ENCODE measurements at regions not wholly inside any gene's neighbourhood (a gene's known extent, or its start where the extent isn't known, plus 50 kb on each side); places are given as distances from the start of the nearest gene placed in this dataset.

DNA sequence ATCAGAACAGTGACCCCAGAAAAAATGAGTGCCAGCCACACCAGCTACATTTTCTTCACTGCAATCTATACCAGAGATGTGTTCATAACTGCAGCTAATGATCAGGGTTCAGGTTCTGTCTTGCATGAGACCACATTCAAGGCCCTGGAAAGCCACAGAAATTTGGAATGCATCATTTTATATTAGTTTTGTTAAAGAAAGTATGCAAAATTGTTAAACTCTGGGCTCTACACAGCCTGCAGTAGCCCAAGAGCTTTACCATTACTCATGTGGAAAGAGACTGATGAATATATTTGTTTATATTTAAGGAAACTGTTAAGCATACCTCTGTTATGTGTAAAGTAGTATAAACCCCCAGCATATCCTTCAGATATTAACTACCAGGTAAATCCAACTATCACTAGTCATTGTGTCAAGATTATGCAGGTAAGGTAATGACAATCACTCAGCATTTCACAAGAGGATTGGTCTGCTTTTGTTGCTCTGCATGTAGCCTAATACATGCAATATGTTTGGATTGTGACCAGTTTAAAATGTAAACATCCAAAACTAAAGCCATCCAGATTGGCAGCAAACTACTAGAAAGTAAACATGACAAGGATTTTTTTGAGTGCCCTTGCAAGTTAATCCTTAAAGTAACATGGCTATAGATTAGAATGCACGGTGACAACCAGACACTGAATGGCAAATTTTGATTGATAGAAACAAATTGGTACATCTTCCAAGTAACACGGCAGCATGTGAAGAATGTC lies 429.1 kb upstream of the ARGLU1 start:
- no peak for DNase-seq (ENCODE audit: low read depth)
- TF ChIP-seq CTCF (IDR thresholded peaks at IDR 0.05; ENCODE audit: low read depth, low read length, missing control alignments) = no peak
- in situ Hi-C loops (cut with HindIII; ENCODE audit: low sequenced_read_pairs) = no loop called here
- H3K4me3 ChIP-seq (ENCODE audit: low read depth, low read length) = no peak overlapping the region

DNA sequence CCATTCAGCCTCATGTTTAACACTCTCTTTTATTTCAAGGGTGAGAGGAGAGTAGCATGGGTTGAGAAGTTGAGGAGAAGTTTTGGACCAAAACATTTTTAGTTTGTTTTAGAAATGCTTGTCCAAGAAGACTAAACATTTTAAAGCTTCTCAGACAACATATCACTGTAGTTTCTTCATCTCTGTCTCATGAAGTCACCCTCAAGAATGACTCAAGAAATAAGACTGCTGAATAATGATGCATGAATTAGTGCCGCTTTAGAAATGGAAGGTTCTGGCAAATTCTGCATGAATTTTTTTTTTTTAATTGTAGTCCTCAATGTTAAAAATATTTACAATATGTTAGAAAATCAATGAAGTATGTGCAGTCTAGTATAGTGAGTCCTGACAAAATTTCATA lies 422.7 kb upstream of the ARGLU1 start:
- no peak for TF ChIP-seq CTCF (IDR thresholded peaks at IDR 0.05; ENCODE audit: low read depth, low read length, missing control alignments)
- in situ Hi-C loops (cut with HindIII; ENCODE audit: low sequenced_read_pairs) = no loop called here
- DNase-seq (ENCODE audit: low read depth) = no peak
- H3K4me3 ChIP-seq (ENCODE audit: low read depth, low read length) = no peak overlapping the region

DNA sequence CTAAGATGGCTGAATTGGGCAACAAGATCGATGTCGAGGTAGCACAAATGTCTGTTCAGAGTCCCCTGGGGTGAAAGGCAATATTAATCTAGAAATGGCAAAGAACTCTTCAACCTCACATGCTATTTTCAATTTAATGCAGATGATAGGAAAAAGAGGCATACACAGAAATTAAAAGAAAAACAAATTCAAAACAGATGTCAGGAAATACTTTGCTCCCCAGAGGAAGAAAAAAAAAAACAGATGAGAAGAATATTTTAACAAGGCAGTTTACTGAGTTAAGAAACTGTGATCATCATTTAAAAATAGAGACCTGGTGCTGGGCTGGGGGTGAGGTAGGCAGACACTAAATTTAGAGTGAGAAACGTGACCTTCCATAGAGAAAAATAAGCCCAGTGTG lies 421.9 kb upstream of the ARGLU1 start:
- no peak for DNase-seq (ENCODE audit: low read depth)
- in situ Hi-C loops (cut with HindIII; ENCODE audit: low sequenced_read_pairs) = no loop called here
- no peak for TF ChIP-seq CTCF (IDR thresholded peaks at IDR 0.05; ENCODE audit: low read depth, low read length, missing control alignments)
- H3K4me3 ChIP-seq (ENCODE audit: low read depth, low read length) = no peak overlapping the region

DNA sequence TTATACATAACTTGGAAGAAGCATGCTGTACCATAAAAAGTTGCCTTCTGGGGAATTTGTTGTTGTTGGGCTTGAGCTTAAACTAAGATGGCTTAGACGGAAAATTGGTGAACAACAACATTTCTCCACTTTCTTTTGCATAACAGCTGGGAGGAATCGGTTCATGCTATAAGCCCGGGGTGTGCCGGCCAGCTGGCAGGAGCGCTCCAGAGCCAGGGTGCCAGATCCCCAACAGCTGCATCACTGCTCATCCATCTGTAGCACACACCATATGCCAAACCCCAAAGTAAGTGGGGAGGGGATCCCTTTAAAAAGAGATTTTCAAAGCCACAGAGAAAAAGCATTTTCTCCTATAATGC lies 419.5 kb upstream of the ARGLU1 start:
- H3K4me3 ChIP-seq (ENCODE audit: low read depth, low read length) = no peak overlapping the region
- in situ Hi-C loops (cut with HindIII; ENCODE audit: low sequenced_read_pairs) = no loop called here
- no peak for DNase-seq (ENCODE audit: low read depth)
- no peak for TF ChIP-seq CTCF (IDR thresholded peaks at IDR 0.05; ENCODE audit: low read depth, low read length, missing control alignments)

- no peak for DNase-seq (ENCODE audit: low read depth)
- H3K4me3 ChIP-seq (ENCODE audit: low read depth, low read length) = no peak overlapping the region
- in situ Hi-C loops (cut with HindIII; ENCODE audit: low sequenced_read_pairs) = no loop called here
- TF ChIP-seq CTCF (IDR thresholded peaks at IDR 0.05; ENCODE audit: low read depth, low read length, missing control alignments) = no peak
These were observed 418.9 kb upstream of the ARGLU1 start for GRCh38 chr13:106986687-106987426.

DNA sequence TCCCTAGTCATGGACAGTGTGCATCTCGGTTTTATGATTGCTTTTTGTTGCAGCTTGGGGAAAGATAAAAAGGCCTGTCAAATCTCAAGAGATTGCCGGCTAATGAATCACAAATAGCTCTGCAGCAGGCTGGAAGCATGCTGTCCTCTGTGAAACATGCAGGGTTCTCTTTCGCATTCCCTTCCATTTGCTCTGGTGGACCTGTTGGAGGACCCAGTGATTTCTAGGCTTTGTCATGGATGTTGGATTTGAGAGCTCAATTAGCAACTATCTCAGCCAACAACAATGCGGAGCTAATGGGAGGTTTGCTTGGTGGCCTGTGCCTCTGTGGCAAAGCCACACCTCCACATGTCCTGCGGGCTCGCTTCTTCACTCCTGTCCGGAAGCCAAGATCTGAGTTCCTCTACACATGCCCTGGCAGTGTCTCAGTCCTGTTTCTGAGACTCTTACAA lies 418.1 kb upstream of the ARGLU1 start:
- DNase-seq (ENCODE audit: low read depth) = peak; percentile 23
- H3K4me3 ChIP-seq (ENCODE audit: low read depth, low read length) = no peak overlapping the region
- TF ChIP-seq CTCF (IDR thresholded peaks at IDR 0.05; ENCODE audit: low read depth, low read length, missing control alignments) = no peak
- in situ Hi-C loops (cut with HindIII; ENCODE audit: low sequenced_read_pairs) = no loop called here

All from astrocyte of the cerebellum (primary cell).